ENCODE measurements at regions not wholly inside any gene's neighbourhood (a gene's known extent, or its start where the extent isn't known, plus 50 kb on each side); places are given as distances from the start of the nearest gene placed in this dataset.

DNA sequence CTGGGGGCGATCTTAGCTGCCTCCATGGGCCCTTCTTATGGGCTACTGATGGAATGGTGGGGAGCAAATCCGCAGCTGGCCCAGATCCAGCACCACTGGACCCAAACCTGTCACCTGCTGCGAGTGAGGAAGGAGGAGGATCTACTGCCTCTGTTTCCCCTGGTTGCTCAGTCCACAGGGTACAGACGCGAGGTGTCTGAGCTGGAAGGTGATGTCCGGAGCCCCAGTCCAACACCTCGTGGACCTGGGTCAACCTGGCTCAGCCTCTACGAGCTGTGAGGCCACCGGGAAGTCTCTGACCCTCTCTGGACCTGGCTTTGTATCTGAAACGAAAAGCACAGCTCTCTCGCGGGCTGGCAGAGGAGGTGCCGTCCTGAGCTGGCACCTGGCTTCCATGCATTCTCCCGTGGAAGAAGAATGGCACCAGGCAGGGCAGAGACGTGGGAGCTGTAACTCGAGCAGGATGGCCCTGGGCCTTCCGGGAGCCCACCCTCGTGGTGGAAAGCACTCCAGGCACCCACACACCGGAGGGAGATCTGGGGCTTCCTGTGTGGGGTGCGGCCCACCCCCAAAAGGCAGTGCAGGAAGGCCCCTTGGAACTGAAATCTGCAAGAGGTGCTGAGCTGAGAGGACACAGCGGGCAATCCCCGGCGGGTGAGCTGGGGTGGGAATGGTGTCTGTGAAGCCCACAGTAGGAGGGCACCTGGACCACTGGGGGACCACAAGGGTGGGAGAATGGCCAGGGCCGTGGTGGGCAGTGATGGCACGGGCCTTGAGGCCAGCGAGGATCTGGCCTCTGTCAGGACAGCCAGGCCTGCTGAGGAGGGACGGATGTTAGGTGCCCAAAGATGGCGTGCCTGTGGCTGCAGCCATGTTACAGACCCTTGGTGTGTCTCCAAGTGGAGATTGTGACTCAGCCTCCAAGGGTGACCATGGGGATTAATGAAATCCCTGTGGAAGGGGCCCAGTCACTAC, 133.4 kb downstream of the OLFM1 start:
- no peak for FAIRE-seq

DNA sequence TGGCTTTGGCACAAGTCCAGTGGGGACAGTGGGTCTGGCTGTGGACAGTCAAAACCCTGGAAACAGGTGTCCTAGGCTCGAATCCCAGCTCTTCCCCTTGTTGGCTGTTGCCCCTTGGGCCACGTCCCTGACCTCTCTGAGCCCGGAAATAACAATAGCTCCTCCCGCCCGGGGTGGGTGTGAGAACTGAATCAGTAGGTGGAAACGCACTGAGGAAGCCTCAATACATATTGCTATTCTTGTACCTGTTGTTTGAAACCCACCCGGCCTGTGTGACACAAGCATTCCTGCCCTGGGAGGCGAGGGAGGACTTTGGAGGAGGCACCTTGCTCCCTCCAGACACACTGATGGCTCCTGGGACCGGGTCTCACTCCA, 134.1 kb downstream of the OLFM1 start:
- no peak for FAIRE-seq

DNA sequence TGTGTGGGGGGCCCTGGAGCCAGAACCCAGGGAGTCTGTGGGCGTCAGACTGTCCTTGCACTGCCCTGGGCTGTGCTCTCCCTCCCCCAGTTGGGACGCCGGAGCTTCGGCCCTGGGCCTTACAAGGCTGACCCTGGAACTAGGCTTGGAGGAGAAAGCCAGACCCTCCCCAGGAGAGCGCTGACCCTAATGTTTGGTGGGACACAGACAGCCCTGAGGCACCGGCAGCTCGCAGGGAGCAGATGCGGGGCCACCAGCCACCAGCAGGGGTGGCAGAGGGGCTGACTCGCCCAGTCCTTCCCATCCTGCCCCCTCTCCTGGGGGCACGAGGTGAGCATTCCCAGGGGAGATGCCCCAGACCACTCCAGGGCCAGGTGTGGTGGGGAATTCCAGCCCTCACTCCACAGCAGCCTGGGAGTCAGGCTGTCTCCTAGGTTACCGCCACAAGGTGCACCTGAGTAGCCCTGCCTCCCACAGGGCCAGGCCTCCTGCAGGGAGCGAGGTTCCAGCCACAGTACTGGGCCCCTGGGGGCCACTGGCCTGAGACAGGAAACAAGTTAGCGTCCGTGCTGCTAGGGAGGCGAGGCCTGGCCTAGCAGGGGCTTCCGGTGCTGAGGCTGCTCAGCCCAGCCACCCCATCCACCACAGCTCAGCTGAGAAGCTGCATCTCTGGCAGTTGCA, 134.6 kb downstream of the OLFM1 start:
- FAIRE-seq, result no peak

DNA sequence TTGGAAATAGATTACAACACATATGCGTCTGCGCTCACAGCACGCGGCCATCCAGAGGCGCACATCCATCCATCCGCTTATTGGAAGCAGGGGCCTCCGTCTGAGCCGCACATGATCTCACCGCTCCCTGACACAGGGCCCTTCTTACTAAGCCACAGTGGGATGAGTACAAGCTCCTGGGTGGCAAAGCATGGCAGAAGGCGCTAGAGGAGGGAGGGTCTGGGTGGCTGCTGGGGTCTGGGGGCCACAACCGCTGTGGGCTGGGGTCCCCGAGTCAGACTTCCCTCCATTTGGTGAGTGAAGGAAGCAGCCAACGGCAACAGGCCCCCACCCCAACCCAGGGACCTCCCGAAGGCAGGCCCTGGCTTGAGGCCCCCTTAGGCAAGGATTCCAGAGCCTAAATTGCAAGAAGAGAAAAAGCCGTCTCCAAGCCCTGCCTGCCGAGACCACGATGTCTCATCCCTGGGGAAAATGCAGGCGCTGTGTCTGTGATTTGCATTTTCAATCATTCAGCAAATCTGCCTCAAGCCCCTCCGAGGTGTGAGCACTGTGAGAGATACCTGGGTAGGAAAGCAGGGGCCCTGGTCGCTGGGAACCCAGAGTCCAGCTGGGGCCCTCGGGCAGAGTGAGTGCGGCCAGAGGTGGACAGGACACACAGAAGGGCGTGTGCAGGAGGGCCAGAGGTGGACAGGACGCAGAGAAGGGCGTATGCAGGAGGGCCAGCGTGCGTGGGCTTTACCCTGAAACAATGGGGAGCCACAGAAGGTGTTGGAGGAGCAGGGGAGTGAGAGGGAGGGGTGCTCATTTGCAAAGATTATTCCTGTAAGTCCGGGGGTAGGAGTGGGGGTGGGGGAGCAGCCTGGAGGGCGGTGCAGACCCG, 135.7 kb downstream of the OLFM1 start:
- FAIRE-seq, result no peak

DNA sequence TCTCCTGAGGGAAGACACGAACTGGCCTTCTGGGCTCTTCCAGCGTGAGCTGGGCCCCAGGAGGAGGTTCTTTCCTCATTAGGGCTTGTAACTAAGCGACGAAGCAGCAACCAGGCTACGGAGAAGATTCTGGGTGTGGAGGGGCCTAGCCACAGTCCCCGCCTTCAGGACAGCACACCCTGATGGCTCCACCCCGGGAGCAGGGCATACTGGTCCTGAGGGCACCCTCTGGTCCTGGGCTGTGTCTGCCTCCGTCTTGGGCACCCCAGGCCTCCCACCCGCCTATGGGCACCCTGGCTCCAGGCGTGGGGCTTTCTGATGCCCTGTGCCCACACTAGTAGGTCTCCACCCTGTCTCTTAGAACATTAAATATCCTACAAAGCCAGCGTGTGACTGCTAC, 136.4 kb downstream of the OLFM1 start:
- no peak for FAIRE-seq

DNA sequence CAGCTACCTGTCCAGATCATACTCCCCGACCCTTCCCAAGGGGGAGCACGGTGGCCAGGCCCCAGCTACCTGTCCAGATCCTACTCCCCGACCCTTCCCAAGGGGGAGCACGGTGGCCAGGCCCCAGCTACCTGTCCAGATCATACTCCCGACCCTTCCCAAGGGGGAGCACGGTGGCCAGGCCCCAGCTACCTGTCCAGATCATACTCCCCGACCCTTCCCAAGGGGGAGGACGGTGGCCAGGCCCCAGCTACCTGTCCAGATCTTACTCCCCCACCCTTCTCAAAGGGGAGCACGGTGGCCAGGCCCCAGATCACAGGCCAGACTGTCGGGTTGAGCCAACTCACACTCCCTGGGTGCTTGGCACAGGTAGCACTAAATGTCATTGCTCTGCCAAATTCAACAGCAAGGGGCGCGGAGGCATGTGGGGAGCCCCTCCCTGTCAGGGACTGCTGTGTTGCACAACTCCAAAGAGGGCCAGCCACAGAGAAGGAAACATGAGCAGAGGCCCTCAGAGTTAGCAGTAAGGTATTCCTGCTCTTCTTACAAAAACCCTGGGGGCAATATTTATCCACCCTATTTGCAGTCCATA, 136.9 kb downstream of the OLFM1 start:
- no peak for FAIRE-seq

DNA sequence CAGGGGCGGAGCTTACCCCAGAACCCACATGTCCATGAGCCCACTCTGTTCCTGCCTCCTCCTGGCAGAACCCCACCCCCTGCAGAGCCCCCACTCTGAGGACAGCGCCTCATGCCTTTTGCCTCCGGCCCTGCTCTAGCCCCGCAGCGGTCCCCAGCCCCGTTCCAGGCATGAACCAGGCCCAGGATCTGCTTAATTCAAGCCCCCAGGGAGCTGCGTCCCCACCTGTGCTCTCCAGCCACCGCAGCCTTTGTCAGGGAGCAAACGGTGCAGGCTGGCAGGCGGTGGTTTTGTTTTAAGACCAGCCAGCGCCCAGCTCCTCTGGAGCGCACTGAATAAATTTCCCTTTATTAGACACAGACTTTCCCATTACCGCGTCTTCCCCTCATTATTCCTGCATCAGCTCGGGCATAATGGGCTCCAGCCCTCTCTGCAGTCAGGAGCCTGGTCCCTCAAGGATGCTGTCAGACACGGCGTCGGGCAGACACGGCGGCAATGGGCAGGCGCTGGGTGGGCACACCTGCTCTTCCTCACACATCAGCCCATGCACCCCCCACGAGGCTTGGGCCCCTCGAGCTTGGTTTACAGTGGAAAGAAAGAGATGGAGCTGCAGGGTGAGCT, 137.6 kb downstream of the OLFM1 start:
- no peak for FAIRE-seq

DNA sequence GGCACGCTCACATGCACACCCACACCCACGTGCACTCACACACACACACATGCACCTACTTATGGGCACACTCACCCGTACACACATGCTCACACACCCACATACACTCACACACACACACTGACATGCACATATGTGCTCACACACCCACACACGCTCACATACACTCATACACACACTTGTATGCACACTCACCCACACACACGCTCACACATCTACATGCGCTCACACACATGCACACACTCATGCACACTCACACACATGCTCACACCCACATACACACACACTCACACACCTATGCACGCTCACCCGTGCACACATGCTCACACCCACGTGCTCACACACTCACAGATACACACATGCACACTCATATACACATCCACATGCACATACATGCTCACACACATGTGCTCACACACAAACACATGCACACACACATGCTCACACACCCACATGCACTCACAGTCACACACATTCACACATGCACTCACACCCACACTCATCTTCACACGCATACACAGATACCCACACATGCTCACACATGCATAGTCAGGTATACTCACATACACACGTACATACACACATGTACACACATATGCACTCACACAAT, 138.3 kb downstream of the OLFM1 start:
- no peak for FAIRE-seq

DNA sequence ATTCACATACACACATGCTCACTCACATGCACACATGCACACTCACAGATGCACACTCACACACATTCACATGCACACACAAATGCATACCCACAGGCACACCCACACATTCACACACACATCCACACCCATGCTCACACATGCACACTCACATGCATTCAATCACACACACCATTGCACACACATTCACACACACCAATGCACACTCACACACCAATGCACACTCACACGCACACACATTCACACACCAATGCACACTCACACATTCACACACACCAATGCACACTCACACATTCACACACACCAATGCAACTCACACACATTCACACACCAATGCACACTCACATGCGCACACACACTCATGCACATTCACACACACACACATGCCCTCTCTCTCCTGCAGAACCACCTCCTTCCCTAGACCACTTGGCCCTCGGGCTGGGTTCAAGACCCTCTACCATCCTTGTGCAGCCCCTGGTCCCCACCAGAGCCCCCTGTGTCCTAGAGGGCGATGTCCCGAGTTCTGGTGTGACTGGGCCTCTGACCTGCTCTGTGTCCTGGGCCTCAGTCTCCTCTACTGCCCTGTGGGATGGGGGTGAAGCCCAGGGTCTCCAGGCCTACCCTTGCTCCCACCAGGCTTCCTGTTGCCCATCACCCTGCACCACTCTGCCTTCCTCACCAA, 139.0 kb downstream of the OLFM1 start:
- no peak for FAIRE-seq

DNA sequence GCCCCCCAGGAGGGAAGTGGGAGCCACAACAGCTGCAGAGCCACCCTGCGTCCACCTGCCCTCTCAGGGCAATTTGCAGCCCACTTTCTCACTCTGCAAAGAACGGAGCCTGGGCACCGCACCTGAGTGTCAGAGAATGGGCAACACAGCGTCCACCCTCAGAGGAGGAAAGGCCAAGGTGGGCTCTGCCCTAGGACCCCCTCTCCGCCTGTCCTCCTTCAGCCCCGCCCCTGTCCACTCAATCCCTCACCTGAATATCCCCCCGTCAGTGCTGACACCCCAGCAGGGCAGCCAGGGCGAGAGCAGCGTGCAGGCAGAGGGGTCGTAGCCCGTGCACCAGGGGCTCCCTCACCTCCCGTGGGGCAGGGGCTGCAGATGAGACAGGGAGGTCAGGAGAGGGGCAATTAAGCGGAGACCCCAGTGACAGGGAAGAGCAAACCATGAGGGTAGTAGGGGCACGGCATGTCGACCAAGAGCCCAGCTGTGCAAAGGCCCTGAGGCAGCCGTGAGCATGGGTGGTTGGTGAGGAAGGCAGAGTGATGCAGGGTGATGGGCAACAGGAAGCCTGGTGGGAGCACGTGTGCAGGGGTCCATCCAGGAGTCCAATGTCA, 140.3 kb downstream of the OLFM1 start:
- FAIRE-seq, result no peak

DNA sequence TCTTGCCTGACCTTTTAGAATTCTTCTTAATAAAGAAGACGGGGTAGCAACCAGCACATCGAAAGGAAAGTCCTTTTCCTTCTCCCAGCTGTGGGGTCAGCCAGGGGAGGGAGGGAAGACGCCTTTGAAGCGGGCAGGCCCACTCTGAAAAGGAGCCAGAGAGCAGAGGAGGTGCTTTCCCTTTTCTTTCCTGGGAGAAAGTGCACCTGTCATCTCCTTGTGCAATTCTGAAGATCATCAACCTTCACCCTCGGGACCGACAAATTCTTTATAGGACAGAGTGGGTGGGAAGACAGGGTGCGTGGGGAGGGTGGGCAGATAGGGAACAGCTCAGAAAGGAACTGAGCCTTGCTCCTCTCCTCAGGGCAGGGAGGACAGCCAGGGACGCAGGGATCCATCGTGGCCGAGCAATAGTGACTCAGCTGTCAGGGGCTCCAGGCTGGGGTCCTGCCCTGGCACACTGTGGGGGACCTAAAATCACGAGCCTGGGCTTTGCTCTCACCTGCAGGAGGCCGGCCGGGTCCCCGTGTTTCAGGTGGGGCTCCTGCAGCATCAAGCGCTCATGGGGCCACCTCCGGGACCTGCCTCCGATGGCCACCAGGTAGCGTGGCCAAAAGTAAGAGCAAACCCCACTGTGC, 141.0 kb downstream of the OLFM1 start:
- FAIRE-seq, result no peak

DNA sequence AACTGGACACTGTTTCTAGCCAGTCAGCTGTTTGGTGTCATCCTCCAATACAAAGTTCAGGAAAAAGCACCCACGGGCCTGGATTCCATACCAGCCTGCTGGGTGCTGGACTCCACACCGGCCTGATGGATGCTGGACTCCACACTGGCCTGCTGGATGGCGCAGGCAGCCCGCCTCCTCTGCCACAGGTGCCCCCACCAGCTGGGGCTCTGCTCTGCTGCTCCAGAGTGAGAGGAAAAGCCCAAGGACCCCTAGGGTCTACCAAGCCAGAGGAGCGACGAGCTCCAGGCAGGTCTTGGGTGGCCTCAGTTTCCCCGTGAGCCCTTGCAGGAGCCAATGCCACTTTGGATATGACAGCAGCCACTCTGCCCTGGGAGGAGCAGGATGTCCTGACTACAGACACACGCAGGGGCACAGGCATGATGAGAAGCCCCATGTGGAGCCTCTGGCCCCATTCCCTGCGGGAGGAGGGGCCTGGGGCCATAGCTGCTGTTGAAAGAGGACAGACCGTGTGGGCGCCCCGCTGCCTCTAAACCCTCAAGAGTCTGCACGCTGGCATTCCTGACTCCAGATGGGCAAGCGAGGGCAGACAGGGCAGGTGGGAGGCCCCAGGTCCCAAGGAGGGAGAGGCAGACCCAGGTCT, 141.6 kb downstream of the OLFM1 start:
- no peak for FAIRE-seq

DNA sequence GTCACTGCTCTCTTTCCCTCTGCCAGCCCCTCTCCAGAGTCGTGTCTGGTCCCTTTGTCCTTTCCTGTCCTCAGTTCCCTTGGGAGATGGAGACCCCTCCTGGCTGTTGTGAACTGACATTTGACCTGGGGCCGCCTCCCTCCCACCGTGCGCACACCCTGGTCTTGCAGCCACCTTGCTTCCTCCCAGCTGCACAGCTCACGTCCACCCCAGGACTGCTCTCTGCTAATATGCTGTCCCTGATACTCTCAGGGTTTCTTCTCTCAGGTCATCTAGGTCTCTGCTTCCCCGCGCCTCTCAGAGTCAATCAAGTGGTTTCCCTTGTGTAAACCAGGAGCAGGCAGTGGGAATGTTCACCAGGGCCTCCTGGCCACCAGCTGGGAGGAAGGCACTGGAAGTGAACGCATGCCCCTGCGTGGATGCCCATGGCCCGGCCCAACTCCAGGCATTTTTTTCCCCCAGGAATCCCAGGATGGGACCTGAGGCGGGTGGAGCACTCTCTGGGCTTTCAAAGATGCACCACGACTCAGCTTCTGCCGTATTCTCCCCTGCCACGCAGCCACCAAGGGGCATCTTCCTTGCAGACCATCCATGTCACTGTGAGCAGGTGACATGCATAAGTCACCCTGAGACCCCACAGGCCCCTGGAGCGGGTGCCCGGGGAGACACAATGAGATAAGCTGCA, 142.4 kb downstream of the OLFM1 start:
- no peak for FAIRE-seq

DNA sequence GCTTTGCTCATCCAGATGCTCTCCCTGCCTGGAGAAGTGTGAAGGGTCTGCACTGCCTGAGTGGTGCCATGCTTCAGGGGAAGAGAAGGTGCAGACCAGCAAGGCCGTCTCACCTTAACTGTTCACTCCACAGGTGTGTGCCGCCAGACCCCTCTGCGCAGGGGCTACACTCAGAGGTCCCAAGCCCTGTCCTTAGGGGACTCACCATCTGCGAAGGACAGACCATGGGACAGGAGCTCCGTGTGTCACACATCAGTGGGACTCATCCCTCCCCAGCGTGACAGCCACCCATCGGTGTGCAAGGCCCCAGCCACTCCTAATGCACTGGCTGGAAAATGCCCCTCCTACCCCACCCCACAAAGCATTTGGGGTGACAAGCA, 142.9 kb downstream of the OLFM1 start:
- FAIRE-seq, result no peak

DNA sequence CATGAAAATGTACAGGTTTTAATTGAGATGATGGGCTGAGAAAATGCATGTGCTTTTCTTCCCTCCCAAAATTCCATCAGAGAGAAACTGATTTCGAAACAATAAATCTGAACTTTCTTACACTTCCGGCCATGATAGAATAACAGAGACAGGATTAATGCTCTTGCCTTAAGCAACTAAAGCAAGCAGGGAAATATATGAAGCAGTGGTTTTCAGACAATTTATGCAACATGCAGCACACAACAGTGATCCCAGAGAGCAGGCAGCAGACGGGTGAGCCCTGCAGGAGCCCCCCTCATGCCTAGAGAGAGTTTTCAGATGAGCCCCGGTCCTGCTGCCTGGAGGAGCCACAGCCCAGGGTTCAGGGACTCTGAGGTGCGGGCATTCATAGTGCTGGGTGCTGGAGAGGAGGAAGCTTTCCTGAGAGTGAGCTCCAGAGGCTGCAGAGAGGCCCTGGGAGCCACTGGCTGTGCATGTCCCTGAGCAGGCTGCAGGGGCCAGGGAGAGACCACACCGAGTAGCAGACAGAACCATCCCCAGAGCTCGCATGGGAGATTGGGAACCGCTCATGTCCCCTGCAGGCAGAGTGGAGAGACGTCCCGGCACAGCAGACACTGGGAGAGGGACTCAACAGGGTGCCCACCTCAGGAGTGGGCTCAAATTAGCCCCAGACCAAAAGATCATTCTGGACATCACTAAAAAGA, 143.5 kb downstream of the OLFM1 start:
- FAIRE-seq, result no peak

DNA sequence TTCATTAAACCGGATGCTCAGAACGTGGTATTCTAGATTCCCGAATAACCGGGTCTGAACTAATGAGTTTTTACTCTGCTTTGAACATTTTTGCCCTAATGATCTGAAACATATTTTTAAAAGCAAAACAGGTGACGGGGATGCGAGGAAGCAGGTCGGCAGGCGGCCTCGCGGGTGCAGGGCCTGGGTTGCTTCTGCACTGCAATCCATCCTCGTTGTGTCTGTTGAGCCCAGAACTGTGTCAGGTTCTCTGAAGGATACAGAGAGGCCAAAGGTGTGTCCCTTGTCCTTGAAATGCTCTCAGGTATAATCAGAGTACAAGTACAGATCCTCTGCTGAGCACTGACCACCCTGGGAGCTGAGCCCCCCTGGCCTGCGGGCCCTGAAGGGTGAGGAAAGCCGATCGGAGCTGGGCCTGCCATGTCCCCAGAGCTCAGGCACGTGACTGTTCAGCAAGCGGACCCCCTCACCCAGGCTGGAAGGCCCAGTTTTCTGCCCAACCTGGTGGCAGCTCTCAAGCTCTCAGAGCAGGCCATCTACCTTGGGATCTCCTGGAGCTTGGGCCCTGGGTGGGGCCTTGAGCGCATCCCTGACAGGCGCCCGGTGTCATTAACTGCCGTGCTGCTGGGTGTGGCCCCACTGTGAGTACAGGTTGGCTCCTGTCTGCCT, 151.8 kb downstream of the OLFM1 start:
- FAIRE-seq, result no peak

DNA sequence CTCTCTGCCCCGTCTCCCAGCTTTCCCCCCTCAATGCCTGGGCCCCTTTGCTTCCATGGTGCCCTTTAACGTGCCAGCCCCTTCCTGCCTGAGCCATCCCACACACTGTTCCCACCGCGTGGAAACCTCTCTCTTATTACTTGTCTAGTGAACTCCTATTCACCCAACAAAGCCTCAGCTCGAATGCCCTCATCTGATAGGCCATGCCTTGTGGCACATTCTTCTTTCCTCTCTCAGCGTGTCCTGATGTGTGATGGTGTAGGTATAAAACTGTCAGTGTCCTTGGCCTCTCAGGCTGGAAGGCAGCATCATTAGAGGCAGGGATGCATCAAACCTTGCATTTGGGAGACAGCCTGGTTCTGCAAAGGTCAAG, 152.3 kb downstream of the OLFM1 start:
- no peak for FAIRE-seq

DNA sequence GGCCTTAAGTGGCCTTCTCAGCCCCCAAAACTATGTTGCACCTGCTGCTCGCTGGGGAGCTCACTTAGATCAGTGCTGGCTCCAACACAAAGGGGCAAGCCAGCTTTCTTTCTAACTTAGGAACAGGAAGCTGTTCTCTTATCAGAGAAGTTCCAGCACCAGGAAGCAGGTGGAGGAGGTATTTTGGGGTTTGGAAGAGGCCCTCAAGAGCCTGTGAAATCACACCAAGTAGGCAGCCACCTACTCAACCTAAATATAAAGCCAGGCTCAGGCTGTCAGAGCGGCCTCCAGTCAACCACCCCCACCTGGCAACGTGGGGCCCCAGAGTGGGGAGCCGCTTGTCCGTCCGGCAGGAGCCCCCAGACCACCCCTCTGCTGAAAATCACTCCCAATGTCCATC, 152.8 kb downstream of the OLFM1 start:
- FAIRE-seq, result no peak

Data from endometrium (tissue), 2 donors.